ENCODE measurements at regions not wholly inside any gene's neighbourhood (a gene's known extent, or its start where the extent isn't known, plus 50 kb on each side); places are given as distances from the start of the nearest gene placed in this dataset.

DNA sequence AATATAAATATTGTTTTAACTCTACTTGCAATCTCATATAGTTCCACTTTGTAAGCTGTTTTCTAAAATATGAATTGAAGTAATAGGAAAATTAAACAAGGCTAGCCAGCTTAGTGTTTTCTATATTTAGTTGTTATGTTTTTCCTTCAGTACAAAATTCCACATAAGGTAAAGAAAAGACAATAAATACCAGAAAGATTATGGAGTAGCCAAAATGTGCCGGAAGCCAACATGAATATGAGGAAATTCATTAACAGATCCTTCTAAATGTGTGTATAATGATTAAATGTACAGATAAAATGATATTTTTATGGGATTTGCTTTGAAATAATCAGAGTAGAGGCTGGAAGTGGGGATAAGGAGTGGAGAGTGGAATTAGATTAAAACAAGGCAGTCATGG, 52.5 kb upstream of the COL21A1 start:
- no peak overlapping the region for H3K4me2 ChIP-seq (ENCODE audit: insufficient read depth, insufficient read length, low read length)
- peaks cover 4 to 6% of the 10 kb centered on the region in 2 experiments; a peak in 2 of 5 replicates for H3K9me3 Mint-ChIP-seq
- H3K56ac ChIP-seq (ENCODE audit: insufficient read length, low read depth, low read length) = no peak overlapping the region
- H3T11ph ChIP-seq (ENCODE audit: low read length) = no peak overlapping the region
- H4K5ac ChIP-seq (ENCODE audit: insufficient read length, low read depth, low read length) = no peak overlapping the region
- no peak overlapping the region for H2BK15ac ChIP-seq (ENCODE audit: low read depth, low read length)
- H3K27me3 ChIP-seq (ENCODE audit: insufficient read depth, low read length) = no peaks in the 10 kb centered on the region
- H3K14ac ChIP-seq (ENCODE audit: insufficient read depth, low read length) = no peak overlapping the region
- TF ChIP-seq, protein P1, sequence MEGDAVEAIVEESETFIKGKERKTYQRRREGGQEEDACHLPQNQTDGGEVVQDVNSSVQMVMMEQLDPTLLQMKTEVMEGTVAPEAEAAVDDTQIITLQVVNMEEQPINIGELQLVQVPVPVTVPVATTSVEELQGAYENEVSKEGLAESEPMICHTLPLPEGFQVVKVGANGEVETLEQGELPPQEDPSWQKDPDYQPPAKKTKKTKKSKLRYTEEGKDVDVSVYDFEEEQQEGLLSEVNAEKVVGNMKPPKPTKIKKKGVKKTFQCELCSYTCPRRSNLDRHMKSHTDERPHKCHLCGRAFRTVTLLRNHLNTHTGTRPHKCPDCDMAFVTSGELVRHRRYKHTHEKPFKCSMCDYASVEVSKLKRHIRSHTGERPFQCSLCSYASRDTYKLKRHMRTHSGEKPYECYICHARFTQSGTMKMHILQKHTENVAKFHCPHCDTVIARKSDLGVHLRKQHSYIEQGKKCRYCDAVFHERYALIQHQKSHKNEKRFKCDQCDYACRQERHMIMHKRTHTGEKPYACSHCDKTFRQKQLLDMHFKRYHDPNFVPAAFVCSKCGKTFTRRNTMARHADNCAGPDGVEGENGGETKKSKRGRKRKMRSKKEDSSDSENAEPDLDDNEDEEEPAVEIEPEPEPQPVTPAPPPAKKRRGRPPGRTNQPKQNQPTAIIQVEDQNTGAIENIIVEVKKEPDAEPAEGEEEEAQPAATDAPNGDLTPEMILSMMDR (conservative IDR thresholded peaks at IDR 0.05) = no peak
- H3K9ac ChIP-seq (ENCODE audit: extremely low read depth, insufficient read length, low read length) = no peak overlapping the region
- no peaks in the 10 kb centered on the region for H3K36me3 Mint-ChIP-seq (ENCODE audit: insufficient read depth in 1 of 3, low read depth in 3 of 3)
- H2BK12ac ChIP-seq (ENCODE audit: insufficient read length, low read depth, low read length) = no peak overlapping the region
- no CpG with 5 or more reads among the region's 1 CpG for WGBS (ENCODE audit: extremely low coverage, insufficient read length, low lambda C conversion rate)
- H2BK20ac ChIP-seq (ENCODE audit: low read depth, low read length, poor library complexity, severe bottlenecking) = no peak overlapping the region
- H2BK120ac ChIP-seq (ENCODE audit: low read depth, low read length, poor library complexity, severe bottlenecking) = no peak overlapping the region
- no peaks in the 10 kb centered on the region for H3K4me1 Mint-ChIP-seq
- no peak for DNase-seq
- no peaks in the 10 kb centered on the region for H3K79me1 ChIP-seq (ENCODE audit: insufficient read depth, low read depth, low read length, poor library complexity, severe bottlenecking)
- no peak overlapping the region for H2AFZ ChIP-seq (ENCODE audit: low read length)
- H3K9me3 ChIP-seq (ENCODE audit: control insufficient read depth, low read depth, low read length) = no peaks in the 10 kb centered on the region
- H3K27ac Mint-ChIP-seq = no peak overlapping the region
- no peak overlapping the region for H3K27ac ChIP-seq (ENCODE audit: insufficient read length, low read depth, low read length)
- H3K18ac ChIP-seq (ENCODE audit: insufficient read length, low read depth, low read length) = no peak overlapping the region
- H3K27me3 Mint-ChIP-seq (ENCODE audit: low read depth) = no peaks in the 10 kb centered on the region
- no peak overlapping the region for H4K8ac ChIP-seq (replicated peaks; ENCODE audit: insufficient read length, low read depth, low read length)
- H4K91ac ChIP-seq (ENCODE audit: insufficient read length, low read depth, low read length) = no peak overlapping the region
- no peaks in the 10 kb centered on the region for H3K4me1 ChIP-seq (ENCODE audit: insufficient read depth, low read length)
- no peak overlapping the region for H3K4ac ChIP-seq (ENCODE audit: low read depth, low read length)
- H3K23ac ChIP-seq (ENCODE audit: insufficient read length, low read depth, low read length) = no peak overlapping the region
- no peak overlapping the region for H2AK5ac ChIP-seq (ENCODE audit: insufficient read length, low read length)
- H3K23me2 ChIP-seq (ENCODE audit: insufficient read length, low read depth, low read length, poor library complexity, severe bottlenecking) = no peaks in the 10 kb centered on the region
- no peak overlapping the region for H3K4me3 Mint-ChIP-seq
- no peak overlapping the region for H2BK5ac ChIP-seq (ENCODE audit: insufficient read length, low read length)
- H4K20me1 ChIP-seq (ENCODE audit: control insufficient read depth, insufficient read depth, insufficient read length) = no peaks in the 10 kb centered on the region
- no peaks in the 10 kb centered on the region for H3K79me2 ChIP-seq (ENCODE audit: insufficient read depth, low read length)
